ENCODE measurements at regions not wholly inside any gene's neighbourhood (a gene's known extent, or its start where the extent isn't known, plus 50 kb on each side); places are given as distances from the start of the nearest gene placed in this dataset.

DNA sequence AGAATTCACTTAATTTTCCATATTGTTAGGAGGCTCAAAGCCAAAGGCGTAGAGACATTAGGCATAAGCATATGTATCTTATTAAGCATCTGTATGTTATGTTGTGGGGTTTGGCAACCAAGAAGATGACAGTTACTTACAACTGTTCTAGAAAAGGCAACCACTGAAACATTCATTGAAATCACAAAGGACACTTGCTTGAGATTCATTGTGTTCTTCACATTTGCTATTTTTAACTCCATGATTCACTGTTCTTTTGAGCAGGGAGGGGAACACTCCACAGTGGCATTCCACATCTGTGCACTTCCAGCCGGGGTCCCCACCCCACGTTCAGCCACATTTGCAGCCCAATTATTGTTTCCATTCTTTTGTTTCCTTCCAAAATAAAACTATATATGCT is 107.1 kb downstream of the PALM2AKAP2 start:
- TF ChIP-seq GTF2I (CRISPR knock-in tag; conservative IDR thresholded peaks at IDR 0.05) (no peak), CREB1 (CRISPR knock-in tag; IDR thresholded peaks at IDR 0.05) (no peak), CBFB (CRISPR knock-in tag; IDR thresholded peaks at IDR 0.05; ENCODE audit: low read depth) (no peak), NR3C1 (CRISPR knock-in tag; conservative IDR thresholded peaks at IDR 0.05; ENCODE audit: low read depth) (no peak), FOXJ3 (CRISPR knock-in tag; IDR thresholded peaks at IDR 0.05; ENCODE audit: borderline replicate concordance) (no peak), IRF2 (CRISPR knock-in tag; IDR thresholded peaks at IDR 0.05; ENCODE audit: borderline replicate concordance, low read depth) (no peak), HMGA2 (CRISPR knock-in tag; IDR thresholded peaks at IDR 0.05) (no peak), RORB (CRISPR knock-in tag; IDR thresholded peaks at IDR 0.05) (no peak), JUN (CRISPR knock-in tag; IDR thresholded peaks at IDR 0.05) (no peak)
- TF ChIP-seq, protein P1, sequence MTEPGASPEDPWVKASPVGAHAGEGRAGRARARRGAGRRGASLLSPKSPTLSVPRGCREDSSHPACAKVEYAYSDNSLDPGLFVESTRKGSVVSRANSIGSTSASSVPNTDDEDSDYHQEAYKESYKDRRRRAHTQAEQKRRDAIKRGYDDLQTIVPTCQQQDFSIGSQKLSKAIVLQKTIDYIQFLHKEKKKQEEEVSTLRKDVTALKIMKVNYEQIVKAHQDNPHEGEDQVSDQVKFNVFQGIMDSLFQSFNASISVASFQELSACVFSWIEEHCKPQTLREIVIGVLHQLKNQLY (CRISPR knock-in tag; IDR thresholded peaks at IDR 0.05): no peak
- TF ChIP-seq, protein P2, sequence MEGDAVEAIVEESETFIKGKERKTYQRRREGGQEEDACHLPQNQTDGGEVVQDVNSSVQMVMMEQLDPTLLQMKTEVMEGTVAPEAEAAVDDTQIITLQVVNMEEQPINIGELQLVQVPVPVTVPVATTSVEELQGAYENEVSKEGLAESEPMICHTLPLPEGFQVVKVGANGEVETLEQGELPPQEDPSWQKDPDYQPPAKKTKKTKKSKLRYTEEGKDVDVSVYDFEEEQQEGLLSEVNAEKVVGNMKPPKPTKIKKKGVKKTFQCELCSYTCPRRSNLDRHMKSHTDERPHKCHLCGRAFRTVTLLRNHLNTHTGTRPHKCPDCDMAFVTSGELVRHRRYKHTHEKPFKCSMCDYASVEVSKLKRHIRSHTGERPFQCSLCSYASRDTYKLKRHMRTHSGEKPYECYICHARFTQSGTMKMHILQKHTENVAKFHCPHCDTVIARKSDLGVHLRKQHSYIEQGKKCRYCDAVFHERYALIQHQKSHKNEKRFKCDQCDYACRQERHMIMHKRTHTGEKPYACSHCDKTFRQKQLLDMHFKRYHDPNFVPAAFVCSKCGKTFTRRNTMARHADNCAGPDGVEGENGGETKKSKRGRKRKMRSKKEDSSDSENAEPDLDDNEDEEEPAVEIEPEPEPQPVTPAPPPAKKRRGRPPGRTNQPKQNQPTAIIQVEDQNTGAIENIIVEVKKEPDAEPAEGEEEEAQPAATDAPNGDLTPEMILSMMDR (IDR thresholded peaks at IDR 0.05): no peak
- TF ChIP-seq, protein P3, sequence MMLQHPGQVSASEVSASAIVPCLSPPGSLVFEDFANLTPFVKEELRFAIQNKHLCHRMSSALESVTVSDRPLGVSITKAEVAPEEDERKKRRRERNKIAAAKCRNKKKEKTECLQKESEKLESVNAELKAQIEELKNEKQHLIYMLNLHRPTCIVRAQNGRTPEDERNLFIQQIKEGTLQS (CRISPR knock-in tag; conservative IDR thresholded peaks at IDR 0.05): no peak
- TF ChIP-seq, protein P4, sequence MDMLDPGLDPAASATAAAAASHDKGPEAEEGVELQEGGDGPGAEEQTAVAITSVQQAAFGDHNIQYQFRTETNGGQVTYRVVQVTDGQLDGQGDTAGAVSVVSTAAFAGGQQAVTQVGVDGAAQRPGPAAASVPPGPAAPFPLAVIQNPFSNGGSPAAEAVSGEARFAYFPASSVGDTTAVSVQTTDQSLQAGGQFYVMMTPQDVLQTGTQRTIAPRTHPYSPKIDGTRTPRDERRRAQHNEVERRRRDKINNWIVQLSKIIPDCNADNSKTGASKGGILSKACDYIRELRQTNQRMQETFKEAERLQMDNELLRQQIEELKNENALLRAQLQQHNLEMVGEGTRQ (CRISPR knock-in tag; IDR thresholded peaks at IDR 0.05): no peak
- TF ChIP-seq, protein P5, sequence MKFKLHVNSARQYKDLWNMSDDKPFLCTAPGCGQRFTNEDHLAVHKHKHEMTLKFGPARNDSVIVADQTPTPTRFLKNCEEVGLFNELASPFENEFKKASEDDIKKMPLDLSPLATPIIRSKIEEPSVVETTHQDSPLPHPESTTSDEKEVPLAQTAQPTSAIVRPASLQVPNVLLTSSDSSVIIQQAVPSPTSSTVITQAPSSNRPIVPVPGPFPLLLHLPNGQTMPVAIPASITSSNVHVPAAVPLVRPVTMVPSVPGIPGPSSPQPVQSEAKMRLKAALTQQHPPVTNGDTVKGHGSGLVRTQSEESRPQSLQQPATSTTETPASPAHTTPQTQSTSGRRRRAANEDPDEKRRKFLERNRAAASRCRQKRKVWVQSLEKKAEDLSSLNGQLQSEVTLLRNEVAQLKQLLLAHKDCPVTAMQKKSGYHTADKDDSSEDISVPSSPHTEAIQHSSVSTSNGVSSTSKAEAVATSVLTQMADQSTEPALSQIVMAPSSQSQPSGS (CRISPR knock-in tag; IDR thresholded peaks at IDR 0.05; ENCODE audit: borderline replicate concordance, low read depth): no peak

Data from WTC11 (cell line).